NCI-H1048 (cell line): ENCODE measurements at regions not wholly inside any gene's neighbourhood (a gene's known extent, or its start where the extent isn't known, plus 50 kb on each side); places are given as distances from the start of the nearest gene placed in this dataset.

ENCODE experiments used
- DNase-seq: peaks from one replicate; lab custom pipeline; 2025; lab: John Stamatoyannopoulos, UW

GRCh38 chr12:67498991-67499390, 149.6 kb upstream of the DYRK2 start:
- no peak for DNase-seq

- DNase-seq, result no peak
These were observed 147.2 kb upstream of the DYRK2 start for GRCh38 chr12:67501362-67501761.

- no peak for DNase-seq
These were observed 144.5 kb upstream of the DYRK2 start for GRCh38 chr12:67504026-67504425.

- no peak for DNase-seq
These were observed 141.8 kb upstream of the DYRK2 start for GRCh38 chr12:67506739-67507138.

GRCh38 chr12:67508830-67509229, 139.7 kb upstream of the DYRK2 start:
- no peak for DNase-seq

- no peak for DNase-seq
These were observed 138.7 kb upstream of the DYRK2 start for GRCh38 chr12:67509666-67510386.

- DNase-seq, result no peak
These were observed 136.5 kb upstream of the DYRK2 start for GRCh38 chr12:67512061-67512460.

- DNase-seq, result no peak
These were observed 134.0 kb upstream of the DYRK2 start for GRCh38 chr12:67514502-67514901.

GRCh38 chr12:67515679-67516340, 132.7 kb upstream of the DYRK2 start:
- no peak for DNase-seq

- DNase-seq, result no peak
These were observed 131.2 kb upstream of the DYRK2 start for GRCh38 chr12:67517181-67517887.

GRCh38 chr12:67519484-67520433, 128.8 kb upstream of the DYRK2 start:
- no peak for DNase-seq

- DNase-seq, result no peak
These were observed 127.9 kb upstream of the DYRK2 start for GRCh38 chr12:67520606-67521005.

- no peak for DNase-seq
These were observed 126.3 kb upstream of the DYRK2 start for GRCh38 chr12:67522222-67522621.

- no peak for DNase-seq
These were observed 125.0 kb upstream of the DYRK2 start for GRCh38 chr12:67523538-67523937.

- no peak for DNase-seq
These were observed 123.5 kb upstream of the DYRK2 start for GRCh38 chr12:67524861-67525616.

GRCh38 chr12:67525617-67525884, 123.0 kb upstream of the DYRK2 start:
- no peak for DNase-seq

- DNase-seq, result no peak
These were observed 122.4 kb upstream of the DYRK2 start for GRCh38 chr12:67526129-67526528.

GRCh38 chr12:67531051-67531450, 117.5 kb upstream of the DYRK2 start:
- DNase-seq, result no peak

GRCh38 chr12:67531501-67531900, 117.0 kb upstream of the DYRK2 start:
- no peak for DNase-seq

GRCh38 chr12:67533159-67533558, 115.4 kb upstream of the DYRK2 start:
- DNase-seq, result no peak

- DNase-seq, result no peak
These were observed 114.5 kb upstream of the DYRK2 start for GRCh38 chr12:67534046-67534445.

- no peak for DNase-seq
These were observed 113.9 kb upstream of the DYRK2 start for GRCh38 chr12:67534681-67535080.
